ENCODE measurements at regions not wholly inside any gene's neighbourhood (a gene's known extent, or its start where the extent isn't known, plus 50 kb on each side); places are given as distances from the start of the nearest gene placed in this dataset.

DNA sequence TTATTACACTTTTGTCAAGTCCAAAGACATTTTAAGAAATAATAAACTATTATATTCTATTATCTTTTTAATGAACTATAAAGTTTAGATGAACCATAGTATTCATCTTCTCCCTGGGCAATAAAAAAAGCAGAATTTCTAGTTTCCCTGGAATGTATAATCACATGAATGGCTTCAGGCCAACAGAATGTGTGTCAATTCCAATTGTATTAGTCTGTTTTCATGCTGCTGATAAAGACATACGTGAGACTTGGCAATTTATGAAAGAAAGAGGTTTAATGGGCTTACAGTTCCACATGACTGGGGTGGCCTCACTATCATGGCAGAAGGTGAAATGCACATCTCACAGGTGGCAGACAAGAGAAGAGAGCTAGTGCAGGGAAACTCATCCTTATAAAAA lies 70.7 kb upstream of the ANXA10 start:
- H3K9me3 ChIP-seq (replicated peaks), result peaks cover 13% of the 10 kb centered on the region
- no peaks in the 10 kb centered on the region for H3K4me1 ChIP-seq
- no peak overlapping the region for H3K4me3 ChIP-seq
- no peak overlapping the region for H3K27ac ChIP-seq (replicated peaks)
- no peaks in the 10 kb centered on the region for H3K36me3 ChIP-seq
- DNase-seq, result no peak
- intact Hi-C loops (cut with micrococcal nuclease), result no loop called here
- TF ChIP-seq, protein P1, sequence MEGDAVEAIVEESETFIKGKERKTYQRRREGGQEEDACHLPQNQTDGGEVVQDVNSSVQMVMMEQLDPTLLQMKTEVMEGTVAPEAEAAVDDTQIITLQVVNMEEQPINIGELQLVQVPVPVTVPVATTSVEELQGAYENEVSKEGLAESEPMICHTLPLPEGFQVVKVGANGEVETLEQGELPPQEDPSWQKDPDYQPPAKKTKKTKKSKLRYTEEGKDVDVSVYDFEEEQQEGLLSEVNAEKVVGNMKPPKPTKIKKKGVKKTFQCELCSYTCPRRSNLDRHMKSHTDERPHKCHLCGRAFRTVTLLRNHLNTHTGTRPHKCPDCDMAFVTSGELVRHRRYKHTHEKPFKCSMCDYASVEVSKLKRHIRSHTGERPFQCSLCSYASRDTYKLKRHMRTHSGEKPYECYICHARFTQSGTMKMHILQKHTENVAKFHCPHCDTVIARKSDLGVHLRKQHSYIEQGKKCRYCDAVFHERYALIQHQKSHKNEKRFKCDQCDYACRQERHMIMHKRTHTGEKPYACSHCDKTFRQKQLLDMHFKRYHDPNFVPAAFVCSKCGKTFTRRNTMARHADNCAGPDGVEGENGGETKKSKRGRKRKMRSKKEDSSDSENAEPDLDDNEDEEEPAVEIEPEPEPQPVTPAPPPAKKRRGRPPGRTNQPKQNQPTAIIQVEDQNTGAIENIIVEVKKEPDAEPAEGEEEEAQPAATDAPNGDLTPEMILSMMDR (IDR thresholded peaks at IDR 0.05; ENCODE audit: borderline replicate concordance), result no peak
- H3K27me3 ChIP-seq (ENCODE audit: low read depth), result no peaks in the 10 kb centered on the region

DNA sequence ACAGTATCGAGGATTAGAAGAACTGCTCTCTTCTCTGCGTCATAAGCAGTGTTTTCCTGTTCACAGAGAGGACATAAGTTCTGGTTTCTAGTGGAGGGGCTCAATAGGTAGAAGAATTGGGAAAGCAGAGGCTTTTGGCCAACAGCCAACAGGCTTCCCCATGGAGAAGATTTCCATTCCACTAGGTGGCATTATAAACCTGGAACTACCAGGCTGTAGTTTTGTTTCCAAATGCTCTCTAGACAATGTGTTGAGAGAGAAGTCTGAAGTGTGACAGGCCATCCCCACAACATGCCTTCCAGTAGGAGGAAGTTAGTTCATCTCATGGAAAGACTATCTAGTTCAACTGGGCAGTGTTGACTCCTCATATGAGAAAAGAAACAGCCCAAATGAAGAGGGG lies 63.8 kb upstream of the ANXA10 start:
- no peaks in the 10 kb centered on the region for H3K27me3 ChIP-seq (ENCODE audit: low read depth)
- H3K9me3 ChIP-seq (replicated peaks), result no peaks in the 10 kb centered on the region
- H3K4me3 ChIP-seq, result no peak overlapping the region
- H3K36me3 ChIP-seq, result no peaks in the 10 kb centered on the region
- TF ChIP-seq, protein P1 (IDR thresholded peaks at IDR 0.05; ENCODE audit: borderline replicate concordance), result peak; percentile 15
- intact Hi-C loops (cut with micrococcal nuclease), result no loop called here
- no peaks in the 10 kb centered on the region for H3K4me1 ChIP-seq
- no peak for DNase-seq
- H3K27ac ChIP-seq (replicated peaks), result no peak overlapping the region

- intact Hi-C loops (cut with micrococcal nuclease), result no loop called here
- DNase-seq, result no peak
- Histone ChIP-seq H3K36me3 (no peaks in the 10 kb centered on the region), H3K4me1 (no peaks in the 10 kb centered on the region), H3K4me3 (no peak overlapping the region), H3K27me3 (ENCODE audit: low read depth) (no peaks in the 10 kb centered on the region), H3K27ac (replicated peaks) (no peak overlapping the region), H3K9me3 (replicated peaks) (no peaks in the 10 kb centered on the region)
- TF ChIP-seq, protein P1 (IDR thresholded peaks at IDR 0.05; ENCODE audit: borderline replicate concordance), result no peak
Measured at GRCh38 chr4:168028970-168029597, 63.3 kb upstream of the ANXA10 start.

DNA sequence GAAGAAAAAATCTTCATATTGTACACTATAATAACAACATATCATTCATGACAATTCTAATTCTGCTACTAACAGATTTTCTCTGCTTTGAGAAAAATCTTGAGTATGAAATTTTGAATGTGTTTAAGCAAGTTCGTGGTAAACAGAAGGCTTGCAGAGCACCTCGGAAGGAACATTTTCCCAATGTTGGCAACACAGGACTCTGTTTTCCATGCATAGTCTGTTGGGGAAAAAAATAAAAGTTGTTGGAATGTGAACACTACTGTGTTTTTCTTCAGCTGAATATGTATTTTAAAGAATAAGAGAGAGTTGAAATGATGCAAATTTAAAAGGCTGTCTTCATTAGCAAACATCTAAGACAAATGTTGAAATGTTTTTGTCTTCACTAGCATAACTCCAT lies 54.7 kb upstream of the ANXA10 start:
- DNase-seq, result no peak
- Histone ChIP-seq H3K4me1 (no peaks in the 10 kb centered on the region), H3K4me3 (no peak overlapping the region), H3K9me3 (replicated peaks) (no peaks in the 10 kb centered on the region), H3K27me3 (ENCODE audit: low read depth) (no peaks in the 10 kb centered on the region), H3K36me3 (no peaks in the 10 kb centered on the region), H3K27ac (replicated peaks) (no peak overlapping the region)
- intact Hi-C loops (cut with micrococcal nuclease), result no loop called here
- TF ChIP-seq, protein P1 (IDR thresholded peaks at IDR 0.05; ENCODE audit: borderline replicate concordance), result no peak

- H3K36me3 ChIP-seq, result no peaks in the 10 kb centered on the region
- H3K27ac ChIP-seq (replicated peaks), result no peak overlapping the region
- no peak for DNase-seq
- intact Hi-C loops (cut with micrococcal nuclease), result no loop called here
- TF ChIP-seq, protein P1 (IDR thresholded peaks at IDR 0.05; ENCODE audit: borderline replicate concordance), result no peak
- no peak overlapping the region for H3K4me3 ChIP-seq
- no peaks in the 10 kb centered on the region for H3K27me3 ChIP-seq (ENCODE audit: low read depth)
- no peaks in the 10 kb centered on the region for H3K9me3 ChIP-seq (replicated peaks)
- H3K4me1 ChIP-seq, result no peaks in the 10 kb centered on the region
Measured at GRCh38 chr4:168039593-168039992, 52.7 kb upstream of the ANXA10 start.
